Amniotic epithelial cell (primary cell): ENCODE measurements at regions not wholly inside any gene's neighbourhood (a gene's known extent, or its start where the extent isn't known, plus 50 kb on each side); places are given as distances from the start of the nearest gene placed in this dataset.
A peak's percentile ranks its signal among the peaks of the same experiment; 100 is the strongest.
"Not testable (repeated sequence)": the region's sequence is repeated elsewhere in the genome, so short reads cannot be mapped to it uniquely, and the experiment has no call there.

ENCODE experiments used
- DNase-seq: peaks from one replicate; pipeline ENCODE4 v3.0.0-alpha.2; 2010; ENCODE audit warnings: low read depth

DNA sequence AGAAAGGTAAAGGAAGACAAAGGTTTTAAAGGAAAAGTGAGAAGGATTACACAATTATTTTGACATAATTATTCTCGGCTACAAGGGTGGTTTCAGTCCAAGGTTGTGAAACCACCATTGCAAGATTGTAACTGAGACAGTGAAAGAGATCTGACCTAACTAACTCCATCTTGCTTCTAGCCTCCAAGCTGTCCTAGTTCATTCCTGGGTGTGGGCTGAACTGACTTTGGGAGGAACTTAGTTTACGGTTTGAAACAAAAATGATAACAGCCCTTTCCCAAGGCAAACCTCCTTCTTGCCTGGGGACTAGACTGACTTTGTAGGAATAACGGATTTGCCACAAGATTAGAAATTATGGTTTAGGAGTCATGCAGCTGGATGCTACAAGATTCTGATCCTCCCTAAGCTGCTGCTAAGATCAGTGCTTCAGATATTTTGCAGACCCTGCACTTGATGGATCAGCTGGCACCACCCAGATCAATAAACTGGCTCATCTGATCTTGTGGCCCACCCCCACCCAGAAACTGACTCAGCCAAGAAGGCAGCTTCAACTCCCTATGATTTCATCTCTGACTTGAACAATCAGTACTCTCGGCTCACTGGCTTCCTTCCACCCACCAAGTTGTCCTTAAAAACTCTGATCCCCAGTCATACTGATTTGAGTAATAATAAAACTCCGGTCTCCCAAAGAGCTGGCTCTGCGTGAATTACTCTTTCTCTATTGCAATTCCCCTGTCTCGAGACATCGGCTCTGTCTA is 57.7 kb upstream of the AADACL2 start:
- DNase-seq: peak; percentile 32

DNA sequence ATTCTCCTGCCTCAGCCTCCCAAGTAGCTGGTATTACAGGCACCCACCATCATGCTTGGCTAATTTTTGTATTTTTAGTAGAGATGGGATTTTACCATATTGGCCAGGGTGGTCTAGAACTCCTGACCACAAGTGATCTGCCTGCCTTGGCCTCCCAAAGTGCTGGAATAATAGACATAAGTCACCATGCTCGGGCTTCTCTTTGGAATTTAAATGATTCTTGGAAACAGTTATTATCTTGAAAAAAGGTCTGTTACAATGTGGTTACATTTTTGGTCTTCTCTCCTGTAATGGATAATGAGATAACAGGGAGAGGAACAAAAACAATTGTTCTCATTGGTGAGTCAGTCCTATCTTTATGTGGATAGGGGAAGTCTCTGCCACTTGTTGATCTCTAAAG is 59.8 kb upstream of the AADACL2 start:
- DNase-seq: no peak

DNA sequence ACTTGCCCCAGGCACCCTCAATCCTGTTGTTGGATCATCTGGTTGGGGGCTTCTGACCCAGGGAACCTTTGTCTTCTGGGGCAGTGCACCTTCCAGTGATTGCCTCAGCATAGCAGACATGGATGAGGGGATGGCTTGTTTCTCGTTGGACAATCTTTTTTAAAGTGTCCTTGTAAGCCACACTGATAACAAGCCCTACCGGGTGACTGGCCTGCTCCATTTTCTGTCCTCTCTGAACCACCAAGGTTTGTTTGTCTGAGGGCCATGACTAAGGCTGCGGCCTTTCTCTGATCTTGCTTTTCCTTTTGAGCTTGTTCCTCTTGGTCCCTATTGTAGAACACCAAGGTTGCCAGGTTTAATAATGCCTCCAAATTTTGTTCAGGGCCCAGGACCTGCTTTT is 66.0 kb upstream of the AADACL2 start:
- DNase-seq: not testable (repeated sequence)

DNA sequence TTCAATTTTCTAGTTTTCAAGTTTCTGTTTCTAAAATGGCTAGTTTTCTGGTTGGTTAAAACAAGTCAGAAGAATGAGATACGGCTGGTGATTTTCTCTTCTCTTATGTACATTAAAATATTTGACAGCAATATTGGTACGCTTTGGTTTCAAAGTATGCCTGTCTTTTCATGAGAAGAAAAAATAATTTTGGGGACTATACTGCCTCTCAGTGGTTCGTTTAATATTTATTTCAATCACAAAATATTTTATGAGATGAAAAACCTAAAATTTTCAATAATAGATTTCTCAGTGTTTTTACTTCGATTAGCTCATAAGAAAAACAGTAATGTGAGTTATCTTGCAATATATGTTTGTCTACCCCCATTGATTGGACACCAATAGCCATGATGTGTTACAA is 72.8 kb upstream of the AADACL2 start:
- peak; percentile 19 for DNase-seq

DNA sequence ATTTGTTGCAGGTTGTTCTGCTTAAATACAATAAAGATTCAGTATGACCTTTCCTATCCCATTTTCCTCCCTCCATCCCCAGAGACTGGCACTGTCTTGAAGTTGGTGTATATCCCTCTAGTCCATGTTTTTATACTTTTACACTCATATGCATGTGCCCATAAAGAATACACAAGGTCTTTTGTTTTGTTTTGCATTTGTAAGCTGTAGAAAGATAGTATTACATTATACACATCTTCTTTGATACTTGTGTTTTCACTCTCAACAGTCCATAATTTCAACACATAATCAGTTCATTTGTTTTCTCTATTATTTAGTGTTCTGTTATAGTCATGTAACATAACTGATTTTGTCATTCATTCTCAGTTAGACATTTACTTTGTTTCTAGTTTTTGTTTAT is 88.7 kb upstream of the AADACL2 start:
- DNase-seq: no peak

GRCh38 chr3:151644020-151644620 is 89.6 kb upstream of the AADACL2 start:
- no peak for DNase-seq

DNA sequence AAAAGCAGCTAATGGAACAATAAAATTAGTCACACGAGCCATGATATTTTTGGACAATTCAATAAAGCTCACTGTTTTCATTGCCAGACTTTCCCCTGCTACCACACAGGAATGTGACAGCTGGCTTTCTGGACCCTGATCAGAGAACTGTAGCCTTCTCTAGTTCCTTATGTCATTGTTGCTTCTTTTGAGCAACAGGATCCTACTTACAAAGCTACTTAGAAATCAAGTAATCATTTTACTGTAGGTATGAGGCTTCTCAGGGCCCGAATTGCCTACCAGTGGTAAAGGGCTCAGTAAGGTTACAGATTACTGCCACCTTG is 94.3 kb upstream of the AADACL2 start:
- DNase-seq: no peak

DNA sequence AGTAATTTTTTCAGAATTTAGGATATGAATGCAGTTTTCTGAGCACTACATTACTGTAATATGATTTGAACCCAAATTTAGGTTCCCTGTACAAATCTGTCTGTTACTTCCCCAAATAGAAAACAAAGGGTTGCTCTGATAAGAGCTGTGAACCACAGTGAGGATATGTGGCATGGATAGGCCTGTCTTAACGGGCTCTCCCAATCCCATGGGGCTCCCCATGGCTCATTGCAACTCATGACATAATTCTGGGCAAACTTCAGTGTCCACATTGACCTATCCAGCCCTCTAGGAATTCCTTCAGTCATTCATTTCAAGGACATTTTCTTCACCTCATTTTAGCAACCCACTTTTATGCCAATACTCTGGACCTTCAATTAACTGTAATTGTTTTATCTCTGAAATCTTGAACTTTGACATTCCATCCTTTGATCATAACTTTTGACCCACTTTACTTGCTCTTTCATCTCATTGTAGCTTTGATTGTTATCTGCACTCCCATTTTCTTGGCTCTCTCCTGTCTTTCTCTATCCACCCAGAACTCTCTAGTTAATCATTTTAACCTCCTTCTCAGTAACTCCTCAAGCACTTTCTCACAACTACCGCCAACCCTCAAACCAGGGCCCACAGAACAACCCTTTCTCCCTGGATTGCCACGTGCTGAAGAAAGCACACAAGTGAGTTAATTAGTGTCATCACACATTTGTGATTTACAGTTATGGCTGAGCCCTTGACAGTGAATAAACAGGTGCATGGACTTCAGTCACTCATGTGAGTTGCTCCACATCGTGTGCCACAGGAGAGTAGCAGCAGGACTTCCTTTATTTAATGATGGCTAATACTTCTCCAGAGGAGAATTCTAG is 94.9 kb upstream of the AADACL2 start:
- no peak for DNase-seq

- DNase-seq: no peak
These were observed 97.8 kb upstream of the AADACL2 start for GRCh38 chr3:151635905-151636304.

- DNase-seq: no peak
These were observed 101.8 kb upstream of the AADACL2 start for GRCh38 chr3:151631946-151632345.

- peak; percentile 91 for DNase-seq
These were observed 102.7 kb upstream of the AADACL2 start for GRCh38 chr3:151630938-151631441.

GRCh38 chr3:151630035-151630434 is 103.7 kb upstream of the AADACL2 start:
- no peak for DNase-seq

- no peak for DNase-seq
These were observed 108.1 kb upstream of the AADACL2 start for GRCh38 chr3:151625586-151625985.

DNA sequence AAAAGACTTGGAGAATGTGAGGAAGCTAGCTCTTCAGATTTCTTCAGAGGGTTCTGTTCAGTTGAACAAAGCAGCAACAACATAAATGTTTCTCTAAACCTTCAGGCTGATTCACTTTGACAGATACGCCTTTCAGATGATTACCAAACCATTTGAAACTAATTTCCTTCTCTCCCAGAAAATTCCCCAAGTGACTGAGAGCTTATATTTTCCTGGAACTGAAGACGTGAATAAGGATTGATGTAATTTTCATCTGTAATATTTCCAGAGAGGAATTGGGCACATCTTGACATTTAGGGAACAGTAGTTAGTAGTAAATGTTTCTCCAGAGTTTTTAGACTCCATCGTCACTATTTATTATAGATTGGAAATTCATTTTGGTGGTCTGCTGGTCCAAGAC is 108.6 kb upstream of the AADACL2 start:
- DNase-seq: peak; percentile 42

DNA sequence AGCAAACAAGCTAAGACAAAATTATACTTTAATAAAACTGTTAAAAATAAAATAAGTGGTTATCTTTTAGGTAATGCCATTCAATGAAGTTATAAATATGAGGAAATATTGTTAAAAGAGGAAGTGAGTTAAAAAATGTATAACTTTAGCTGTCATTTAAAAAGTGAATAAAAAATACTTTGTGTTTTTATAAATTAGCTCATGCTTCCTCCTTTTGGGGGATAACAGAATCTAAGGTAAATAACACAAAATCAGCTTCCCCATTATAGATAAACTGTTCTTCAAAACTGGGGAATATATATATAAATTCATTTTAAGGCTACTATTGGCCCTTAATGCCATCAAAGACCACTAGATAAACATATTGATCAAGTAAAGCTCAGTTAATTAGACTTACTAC is 113.7 kb upstream of the AADACL2 start:
- no peak for DNase-seq

DNA sequence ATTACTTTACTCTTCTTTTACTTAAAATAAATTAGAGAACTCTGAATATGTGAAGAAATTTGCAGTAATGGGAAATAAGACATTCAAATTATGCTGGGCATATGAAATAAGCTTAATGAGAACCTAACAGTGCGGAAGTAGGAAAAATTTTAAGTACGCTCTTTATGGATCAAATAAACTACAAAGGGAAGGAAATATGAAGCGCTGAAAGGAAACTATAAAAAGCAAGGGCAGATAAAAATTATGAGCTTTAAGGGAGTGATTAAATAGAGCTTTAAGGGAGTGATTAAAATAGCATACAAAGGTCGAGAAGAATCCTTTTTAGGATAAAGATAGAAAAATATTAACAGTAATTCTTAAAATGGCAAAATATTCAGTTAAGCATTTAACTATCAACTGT is 118.3 kb upstream of the AADACL2 start:
- no peak for DNase-seq

GRCh38 chr3:151612115-151612514 is 121.6 kb upstream of the AADACL2 start:
- DNase-seq: no peak

DNA sequence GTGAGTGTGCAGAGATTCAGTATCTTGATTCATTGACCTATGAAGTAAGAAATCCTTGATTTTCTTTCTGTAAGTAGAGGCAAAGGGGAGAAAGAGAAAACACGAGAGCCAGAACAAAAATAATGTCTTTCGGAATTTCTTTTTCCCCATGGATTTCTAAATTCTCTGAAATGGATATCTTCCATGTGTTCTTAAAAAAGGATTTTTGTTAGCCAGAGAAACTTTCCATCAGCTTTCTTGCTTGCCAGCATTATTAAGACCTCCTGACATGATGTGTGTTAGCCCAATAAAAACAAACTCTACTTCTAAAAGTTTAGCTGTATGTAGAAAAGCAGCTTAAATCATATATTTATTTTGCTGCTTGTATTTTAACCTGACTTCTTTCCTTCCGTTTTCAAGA is 122.3 kb upstream of the AADACL2 start:
- no peak for DNase-seq

DNA sequence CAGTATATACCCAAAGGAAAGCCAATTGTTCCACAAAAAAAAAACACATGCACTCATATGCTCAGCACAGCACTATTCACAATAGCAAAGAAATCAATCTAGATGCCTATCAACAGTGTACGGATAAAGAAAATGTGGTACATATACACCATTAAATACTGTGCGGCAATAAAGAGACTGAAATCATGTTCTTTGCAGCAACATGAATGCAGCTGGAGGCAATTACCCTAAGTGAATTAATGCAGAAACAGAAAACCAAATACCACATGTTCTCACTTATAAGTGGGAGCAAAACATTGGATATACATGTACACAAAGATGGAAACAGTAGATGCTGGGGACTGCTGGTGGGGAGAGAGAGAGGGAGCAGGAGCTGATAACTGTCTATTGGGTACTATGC is 124.2 kb upstream of the AADACL2 start:
- no peak for DNase-seq

DNA sequence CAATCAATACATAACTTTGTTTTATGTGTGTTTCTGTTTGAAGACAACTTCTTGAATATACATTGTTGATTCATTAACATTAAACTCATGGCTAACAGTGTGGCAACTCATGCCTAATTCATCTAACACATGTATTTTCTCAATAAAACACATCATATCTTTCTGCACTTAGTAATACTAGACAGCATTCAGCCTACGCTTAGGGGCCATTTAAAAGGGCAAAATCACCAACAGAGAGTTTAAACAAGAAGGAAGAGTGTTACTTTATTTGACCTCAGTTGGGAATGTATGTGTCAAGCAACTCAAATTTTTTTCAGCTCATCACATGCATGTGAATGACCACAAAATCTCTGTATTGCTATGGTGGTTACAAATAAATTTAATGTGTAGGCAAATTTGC is 128.8 kb upstream of the AADACL2 start:
- DNase-seq: no peak

GRCh38 chr3:151600783-151601182 is 132.9 kb upstream of the AADACL2 start:
- DNase-seq: no peak

GRCh38 chr3:151599103-151599672 is 134.5 kb upstream of the AADACL2 start:
- peak; percentile 32 for DNase-seq

DNA sequence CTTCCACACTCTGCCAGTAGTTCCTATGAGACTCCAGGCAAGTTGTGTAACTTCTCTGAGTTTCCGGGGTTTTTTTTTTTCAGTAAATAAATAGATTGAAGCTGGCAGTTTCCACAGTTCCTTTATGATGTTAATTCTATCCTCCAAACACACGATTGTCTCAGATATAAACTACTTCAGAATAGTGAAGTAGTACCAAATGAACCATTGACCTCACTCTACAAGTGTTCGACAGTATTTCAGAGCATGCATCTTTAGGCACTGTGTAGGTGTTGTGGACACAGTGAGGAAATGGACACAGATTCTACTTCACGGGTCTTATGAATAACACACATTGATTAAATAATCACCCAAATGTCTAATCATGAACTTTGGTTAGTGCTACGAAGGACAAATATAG is 136.1 kb upstream of the IGSF10 start:
- DNase-seq: no peak
